MM.1S (cell line): ENCODE measurements at regions not wholly inside any gene's neighbourhood (a gene's known extent, or its start where the extent isn't known, plus 50 kb on each side); places are given as distances from the start of the nearest gene placed in this dataset.

Source experiments
- CTCF ChIP-seq: fragments of 300-600 bp; sonication (generic); IDR thresholded peaks from 2 replicates; pipeline ENCODE4 v1.5.1; 2016; ENCODE audit warnings: antibody characterized with exemption, low read length, mixed read lengths
- EZH2 ChIP-seq: fragments of 300-600 bp; sonication (generic); optimal IDR thresholded peaks from 2 replicates; pipeline ENCODE3; 2017; ENCODE audit warnings: low read depth, mild to moderate bottlenecking, antibody characterized with exemption, low read length, mixed read lengths
- EZH2phosphoT487 ChIP-seq: fragments of 300-600 bp; sonication (generic); IDR thresholded peaks from 2 replicates; pipeline ENCODE4 v1.6.1; 2018; ENCODE audit warnings: antibody characterized with exemption, low read length

GRCh38 chr1:4124631-4125145, 224.6 kb upstream of the C1orf174 start:
- TF ChIP-seq CTCF (no peak), EZH2 (no peak), EZH2phosphoT487 (no peak)
